ENCODE measurements at regions not wholly inside any gene's neighbourhood (a gene's known extent, or its start where the extent isn't known, plus 50 kb on each side); places are given as distances from the start of the nearest gene placed in this dataset.

GRCh38 chrX:23592741-23593140 lies 74.6 kb upstream of the PRDX4 start:
- no peak for DNase-seq (ENCODE audit: low spot score)
- TF ChIP-seq ZBTB33 (IDR thresholded peaks at IDR 0.05) (no peak), FOXA1 (IDR thresholded peaks at IDR 0.05) (no peak), EGR1 (IDR thresholded peaks at IDR 0.05; ENCODE audit: low read depth in 2 of 2) (no peak), HNF4G (IDR thresholded peaks at IDR 0.05) (no peak), JUND (IDR thresholded peaks at IDR 0.05) (no peak), MAX (IDR thresholded peaks at IDR 0.05) (no peak), REST (IDR thresholded peaks at IDR 0.05) (no peak), GABPA (IDR thresholded peaks at IDR 0.05 in 1 of 2, conservative IDR thresholded peaks at IDR 0.05 in 1 of 2) (no peak), HNF4A (conservative IDR thresholded peaks at IDR 0.05) (no peak), RAD21 (IDR thresholded peaks at IDR 0.05) (no peak), NR2F2 (IDR thresholded peaks at IDR 0.05) (no peak), TAF1 (conservative IDR thresholded peaks at IDR 0.05) (no peak), FOXA2 (IDR thresholded peaks at IDR 0.05) (no peak), SP1 (IDR thresholded peaks at IDR 0.05) (no peak), CTCF (IDR thresholded peaks at IDR 0.05; ENCODE audit: low read depth, low read length, missing input control) (no peak), YY1 (IDR thresholded peaks at IDR 0.05) (no peak), ATF3 (IDR thresholded peaks at IDR 0.05) (no peak)
- Histone ChIP-seq H3K27ac (ENCODE audit: low read depth in 1 of 2, low read length in 2 of 2) (no peak overlapping the region), H3K36me3 (ENCODE audit: control insufficient read depth in 4 of 4, insufficient read depth in 3 of 4, low read depth in 1 of 4, low read length in 3 of 4) (no peaks in the 10 kb centered on the region), H3K27me3 (ENCODE audit: control insufficient read depth in 4 of 4, insufficient read depth in 4 of 4, low read length in 3 of 4) (peaks cover 0 to 4% (median 0%) of the 10 kb centered on the region in 4 donors), H3K9me3 (ENCODE audit: control insufficient read depth in 4 of 4, low read length in 3 of 4) (peaks cover 0 to 7% (median 0%) of the 10 kb centered on the region in 4 donors), H3K4me1 (ENCODE audit: control insufficient read depth in 4 of 4, insufficient read depth in 4 of 4, low read length in 3 of 4) (no peaks in the 10 kb centered on the region), H3K4me3 (ENCODE audit: low read depth in 1 of 3, low read length in 3 of 3) (no peak overlapping the region), H3K9ac (ENCODE audit: low read depth in 1 of 2, low read length in 2 of 2) (no peak overlapping the region)
- 90% methylated on average over 5 of the region's 5 CpGs for WGBS

- Histone ChIP-seq H3K9ac (ENCODE audit: low read depth in 1 of 2, low read length in 2 of 2) (no peak overlapping the region), H3K4me3 (ENCODE audit: low read depth in 1 of 3, low read length in 3 of 3) (no peak overlapping the region), H3K4me1 (ENCODE audit: control insufficient read depth in 4 of 4, insufficient read depth in 4 of 4, low read length in 3 of 4) (no peaks in the 10 kb centered on the region), H3K9me3 (ENCODE audit: control insufficient read depth in 4 of 4, low read length in 3 of 4) (peaks cover 0 to 3% (median 0%) of the 10 kb centered on the region in 4 donors), H3K27ac (ENCODE audit: low read depth in 1 of 2, low read length in 2 of 2) (no peak overlapping the region), H3K36me3 (ENCODE audit: control insufficient read depth in 4 of 4, insufficient read depth in 3 of 4, low read depth in 1 of 4, low read length in 3 of 4) (no peaks in the 10 kb centered on the region), H3K27me3 (ENCODE audit: control insufficient read depth in 4 of 4, insufficient read depth in 4 of 4, low read length in 3 of 4) (peaks cover 0 to 4% (median 0%) of the 10 kb centered on the region in 4 donors)
- DNase-seq (ENCODE audit: low spot score) = no peak
- 85% methylated on average over 5 of the region's 5 CpGs for WGBS
- TF ChIP-seq RXRA (IDR thresholded peaks at IDR 0.05) = no peak
- TF ChIP-seq REST (IDR thresholded peaks at IDR 0.05) = no peak
- no peak for TF ChIP-seq EGR1 (IDR thresholded peaks at IDR 0.05; ENCODE audit: low read depth in 2 of 2)
- TF ChIP-seq ZBTB33 (IDR thresholded peaks at IDR 0.05) = no peak
- TF ChIP-seq NR2F2 (IDR thresholded peaks at IDR 0.05) = no peak
- no peak for TF ChIP-seq FOXA2 (IDR thresholded peaks at IDR 0.05)
- no peak for TF ChIP-seq GABPA (IDR thresholded peaks at IDR 0.05 in 1 of 2, conservative IDR thresholded peaks at IDR 0.05 in 1 of 2)
- no peak for TF ChIP-seq HNF4A (conservative IDR thresholded peaks at IDR 0.05)
Observed at GRCh38 chrX:23598575-23598974, 68.7 kb upstream of the PRDX4 start.

Data from liver (tissue), 8 donors.